Progenitor cell of endocrine pancreas (in vitro differentiated cells): ENCODE measurements at regions not wholly inside any gene's neighbourhood (a gene's known extent, or its start where the extent isn't known, plus 50 kb on each side); places are given as distances from the start of the nearest gene placed in this dataset.

ENCODE experiments used
- DNase-seq: peaks from one replicate; pipeline ENCODE4 v3.0.0; 2021; ENCODE audit warnings: low spot score; ENCODE audit not compliant: unreplicated experiment
- H3K27ac Mint-ChIP-seq: 2 replicates; pipeline ENCODE4 v1.8.0; 2021; ENCODE audit warnings: mild to moderate bottlenecking, moderate library complexity, mixed read lengths
- H3K27me3 Mint-ChIP-seq: 2 replicates; pipeline ENCODE4 v1.8.0; 2021; ENCODE audit warnings: mixed read lengths
- H3K36me3 Mint-ChIP-seq: 2 replicates; pipeline ENCODE4 v1.8.0; 2022; ENCODE audit warnings: mixed read lengths; ENCODE audit not compliant: insufficient read depth
- H3K4me1 Mint-ChIP-seq: 2 replicates; pipeline ENCODE4 v1.8.0; 2021; ENCODE audit warnings: low read depth, mixed read lengths
- H3K4me3 Mint-ChIP-seq: 2 replicates; pipeline ENCODE4 v1.8.0; 2021; ENCODE audit warnings: low read depth, mild to moderate bottlenecking, moderate library complexity, mixed read lengths
- H3K9me3 Mint-ChIP-seq: 2 replicates; pipeline ENCODE4 v1.8.0; 2021; ENCODE audit warnings: low read depth, mixed read lengths
- CTCF ChIP-seq: fragments of 200-600 bp; sonication (generic); IDR thresholded peaks from one replicate; pipeline ENCODE4 v1.5.0; 2021; ENCODE audit warnings: antibody characterized with exemption, mild to moderate bottlenecking; ENCODE audit not compliant: unreplicated experiment

- H3K4me1 Mint-ChIP-seq: peaks cover 18% of the 10 kb centered on the region
- TF ChIP-seq CTCF: no peak
- peaks cover 8% of the 10 kb centered on the region for H3K27me3 Mint-ChIP-seq
- no peak overlapping the region for H3K27ac Mint-ChIP-seq
- H3K36me3 Mint-ChIP-seq: no peaks in the 10 kb centered on the region
- no peak overlapping the region for H3K4me3 Mint-ChIP-seq
- H3K9me3 Mint-ChIP-seq: peaks cover 5% of the 10 kb centered on the region
- no peak for DNase-seq
Observed at GRCh38 chr6:3663811-3664210, 87.7 kb downstream of the PXDC1 start.

- Mint-ChIP-seq H3K36me3 (no peaks in the 10 kb centered on the region), H3K4me1 (peaks cover 21% of the 10 kb centered on the region), H3K4me3 (no peak overlapping the region), H3K27me3 (peaks cover 8% of the 10 kb centered on the region), H3K27ac (no peak overlapping the region), H3K9me3 (peaks cover 5% of the 10 kb centered on the region)
- no peak for TF ChIP-seq CTCF
- no peak for DNase-seq
Observed at GRCh38 chr6:3663081-3663480, 88.4 kb downstream of the PXDC1 start.

- TF ChIP-seq CTCF: no peak
- H3K36me3 Mint-ChIP-seq: no peaks in the 10 kb centered on the region
- H3K9me3 Mint-ChIP-seq: no peaks in the 10 kb centered on the region
- peaks cover 8% of the 10 kb centered on the region for H3K27me3 Mint-ChIP-seq
- no peak for DNase-seq
- H3K4me1 Mint-ChIP-seq: peaks cover 21% of the 10 kb centered on the region
- H3K27ac Mint-ChIP-seq: peak overlapping the region; percentile 12
- no peak overlapping the region for H3K4me3 Mint-ChIP-seq
Observed at GRCh38 chr6:3661390-3661789, 90.1 kb downstream of the PXDC1 start.

- Mint-ChIP-seq H3K27me3 (peaks cover 8% of the 10 kb centered on the region), H3K36me3 (no peaks in the 10 kb centered on the region), H3K4me1 (peaks cover 19% of the 10 kb centered on the region), H3K27ac (no peak overlapping the region), H3K9me3 (no peaks in the 10 kb centered on the region), H3K4me3 (no peak overlapping the region)
- no peak for TF ChIP-seq CTCF
- DNase-seq: no peak
Observed at GRCh38 chr6:3660473-3660872, 91.0 kb downstream of the PXDC1 start.

GRCh38 chr6:3659748-3660147 lies 91.8 kb downstream of the PXDC1 start:
- H3K36me3 Mint-ChIP-seq: no peaks in the 10 kb centered on the region
- peaks cover 12% of the 10 kb centered on the region for H3K4me1 Mint-ChIP-seq
- no peak for TF ChIP-seq CTCF
- H3K4me3 Mint-ChIP-seq: no peak overlapping the region
- no peak for DNase-seq
- H3K9me3 Mint-ChIP-seq: peaks cover 1% of the 10 kb centered on the region
- no peak overlapping the region for H3K27ac Mint-ChIP-seq
- peaks cover 8% of the 10 kb centered on the region for H3K27me3 Mint-ChIP-seq

- no peak for TF ChIP-seq CTCF
- Mint-ChIP-seq H3K9me3 (peaks cover 5% of the 10 kb centered on the region), H3K4me1 (peaks cover 3% of the 10 kb centered on the region), H3K4me3 (no peak overlapping the region), H3K36me3 (no peaks in the 10 kb centered on the region), H3K27me3 (peaks cover 3% of the 10 kb centered on the region), H3K27ac (no peak overlapping the region)
- no peak for DNase-seq
Observed at GRCh38 chr6:3656076-3656475, 95.4 kb downstream of the PXDC1 start.
